GM12872 (cell line): ENCODE measurements at regions not wholly inside any gene's neighbourhood (a gene's known extent, or its start where the extent isn't known, plus 50 kb on each side); places are given as distances from the start of the nearest gene placed in this dataset.

Experiments used
- TF ChIP-seq, protein P1 (sequence below): IDR thresholded peaks from 3 replicates; pipeline ENCODE4 v1.5.1; 2011; ENCODE audit warnings: low read depth, mild to moderate bottlenecking, low read length, moderate library complexity; ENCODE audit not compliant: insufficient read depth

DNA sequence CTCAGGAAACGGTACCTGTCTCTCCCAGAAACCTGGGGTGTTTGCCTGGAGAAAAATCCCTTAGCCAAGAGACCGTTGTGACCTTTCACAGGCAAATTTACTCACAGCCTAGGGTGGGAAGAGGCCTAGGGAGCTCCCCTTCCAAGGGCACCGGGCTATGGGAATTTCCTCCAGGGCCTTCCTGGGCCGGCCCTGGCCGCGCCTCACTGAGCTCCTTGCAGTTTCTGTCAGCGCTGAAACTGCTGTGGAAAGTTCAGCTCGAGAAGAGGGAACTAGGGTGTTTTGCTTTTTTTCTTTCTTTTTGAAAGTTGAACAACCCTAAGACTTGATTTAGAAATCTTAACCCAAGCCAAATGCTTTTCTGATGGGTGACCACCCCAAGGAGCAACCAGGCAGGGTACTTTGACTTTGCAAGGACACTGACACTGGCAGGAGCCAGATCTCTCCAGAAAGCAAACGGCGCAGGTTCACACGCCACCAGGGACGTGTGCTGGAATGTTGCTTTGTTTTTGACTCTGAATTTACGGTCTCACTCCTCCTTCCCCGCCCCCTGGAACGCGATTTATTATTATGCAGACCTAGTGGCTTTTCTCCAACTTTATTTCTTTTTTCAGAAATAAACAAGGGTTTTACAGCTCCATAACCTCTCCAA, 229.6 kb upstream of the JUN start:
- TF ChIP-seq, protein P1, sequence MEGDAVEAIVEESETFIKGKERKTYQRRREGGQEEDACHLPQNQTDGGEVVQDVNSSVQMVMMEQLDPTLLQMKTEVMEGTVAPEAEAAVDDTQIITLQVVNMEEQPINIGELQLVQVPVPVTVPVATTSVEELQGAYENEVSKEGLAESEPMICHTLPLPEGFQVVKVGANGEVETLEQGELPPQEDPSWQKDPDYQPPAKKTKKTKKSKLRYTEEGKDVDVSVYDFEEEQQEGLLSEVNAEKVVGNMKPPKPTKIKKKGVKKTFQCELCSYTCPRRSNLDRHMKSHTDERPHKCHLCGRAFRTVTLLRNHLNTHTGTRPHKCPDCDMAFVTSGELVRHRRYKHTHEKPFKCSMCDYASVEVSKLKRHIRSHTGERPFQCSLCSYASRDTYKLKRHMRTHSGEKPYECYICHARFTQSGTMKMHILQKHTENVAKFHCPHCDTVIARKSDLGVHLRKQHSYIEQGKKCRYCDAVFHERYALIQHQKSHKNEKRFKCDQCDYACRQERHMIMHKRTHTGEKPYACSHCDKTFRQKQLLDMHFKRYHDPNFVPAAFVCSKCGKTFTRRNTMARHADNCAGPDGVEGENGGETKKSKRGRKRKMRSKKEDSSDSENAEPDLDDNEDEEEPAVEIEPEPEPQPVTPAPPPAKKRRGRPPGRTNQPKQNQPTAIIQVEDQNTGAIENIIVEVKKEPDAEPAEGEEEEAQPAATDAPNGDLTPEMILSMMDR, result no peak

DNA sequence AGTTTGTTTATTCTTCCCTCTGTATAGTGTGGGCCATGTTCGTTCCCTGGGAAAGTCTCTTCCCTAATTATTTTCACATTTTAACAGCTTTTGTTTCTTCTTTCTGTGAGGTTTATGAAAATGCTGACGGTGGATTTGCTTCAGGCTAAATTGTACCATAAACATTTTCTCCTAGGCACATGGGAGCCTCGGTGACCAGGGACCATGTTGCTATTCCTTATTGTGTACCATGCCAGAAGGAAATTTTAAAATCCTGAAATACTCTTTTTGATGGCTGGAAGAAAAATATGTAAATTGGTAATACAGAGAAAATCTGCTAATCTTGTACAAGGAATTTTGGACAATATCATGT, 230.1 kb upstream of the JUN start:
- TF ChIP-seq, protein P1, result no peak

DNA sequence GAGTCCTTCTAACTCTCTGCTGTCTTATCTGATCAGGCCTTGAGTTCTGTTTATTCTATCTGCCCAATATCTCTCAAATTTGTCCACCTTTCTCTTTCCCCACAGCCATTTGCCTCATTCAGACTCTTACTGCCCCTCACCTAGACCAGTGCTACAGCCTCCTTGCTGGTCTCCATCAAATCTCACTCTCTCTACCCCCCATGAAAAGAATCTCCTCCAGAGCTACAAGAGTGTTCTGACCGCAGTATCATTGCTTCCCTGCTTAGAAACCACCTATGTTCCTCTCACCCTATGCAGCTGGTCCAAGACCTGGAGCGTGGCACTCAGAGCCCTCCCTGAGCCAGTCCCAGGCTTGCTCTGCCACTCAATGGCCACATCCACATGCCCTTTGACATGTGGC, 231.0 kb upstream of the JUN start:
- TF ChIP-seq, protein P1, result no peak

DNA sequence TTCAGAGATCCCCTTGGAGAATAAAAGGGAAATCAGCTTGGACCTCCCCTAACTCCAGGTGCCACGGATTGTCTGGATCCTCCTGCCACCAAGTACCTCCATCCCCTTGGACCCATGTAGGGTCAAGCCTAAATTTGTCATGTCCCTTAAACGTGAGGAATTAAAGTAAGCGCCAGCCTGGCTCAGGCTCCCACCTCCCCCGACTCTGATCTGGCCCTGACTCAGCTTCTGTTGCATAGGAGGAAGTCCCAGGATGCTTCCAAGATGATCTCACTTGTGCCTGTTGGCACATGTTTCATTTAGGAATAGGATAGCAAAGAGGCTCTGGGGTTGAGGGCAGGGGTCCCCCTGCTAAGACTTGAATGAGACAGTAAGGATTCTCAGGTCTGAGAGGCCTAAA, 231.9 kb upstream of the JUN start:
- TF ChIP-seq, protein P1, result no peak

DNA sequence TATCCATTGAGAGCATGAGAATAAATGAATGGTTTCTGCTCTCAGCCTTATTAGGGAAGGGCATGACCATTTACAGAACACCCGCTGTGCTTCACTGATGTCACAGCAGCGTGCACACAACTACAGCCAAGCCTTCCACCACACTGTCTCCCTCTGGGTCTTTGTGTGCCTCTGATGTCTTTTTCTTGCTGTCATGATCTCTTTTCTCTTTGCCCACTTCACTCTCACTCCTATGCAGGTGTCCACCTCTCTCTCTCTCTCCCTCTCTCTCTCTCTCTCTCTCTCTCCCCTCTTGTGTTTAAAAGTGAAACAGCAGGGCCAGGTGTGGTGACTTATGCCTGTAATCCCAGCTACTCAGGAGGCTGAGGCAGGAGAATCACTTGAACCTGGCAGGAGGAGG, 232.5 kb upstream of the JUN start:
- TF ChIP-seq, protein P1, result 0 out of 3 replicates have a peak, but pooled peaks have one; percentile 18

DNA sequence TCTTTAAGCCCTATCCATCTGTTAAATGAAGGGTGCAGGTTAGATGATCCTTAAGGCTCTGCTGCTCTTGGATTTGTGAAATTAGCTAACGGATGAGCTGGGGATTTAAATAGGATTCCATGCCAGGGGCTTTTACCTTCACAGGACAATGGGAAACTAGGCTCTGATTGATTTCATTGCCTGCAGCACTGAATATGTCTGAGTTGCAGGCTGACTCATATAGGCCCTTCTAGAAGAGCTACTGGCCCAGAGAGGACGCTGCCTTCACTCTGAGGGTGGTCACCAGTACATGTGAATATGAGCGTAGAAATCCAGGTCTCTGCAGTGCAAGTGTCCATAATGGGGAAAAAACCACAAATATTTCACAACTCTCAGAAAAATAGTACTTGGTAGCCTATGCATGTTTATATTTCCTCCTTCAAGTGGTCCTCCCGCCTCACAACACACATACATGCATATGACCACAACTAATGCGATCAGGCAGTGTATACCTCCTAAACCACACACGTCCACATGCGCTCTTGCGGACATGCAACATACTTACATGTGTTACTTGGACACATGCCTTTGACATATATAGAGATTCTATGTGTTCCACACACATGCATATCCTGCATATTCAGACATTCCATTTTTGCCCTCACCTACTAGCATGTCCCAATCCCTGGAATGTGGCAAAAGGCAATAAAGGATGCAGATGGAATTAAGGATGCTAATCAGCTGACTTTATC, 233.8 kb upstream of the JUN start:
- TF ChIP-seq, protein P1, result no peak

DNA sequence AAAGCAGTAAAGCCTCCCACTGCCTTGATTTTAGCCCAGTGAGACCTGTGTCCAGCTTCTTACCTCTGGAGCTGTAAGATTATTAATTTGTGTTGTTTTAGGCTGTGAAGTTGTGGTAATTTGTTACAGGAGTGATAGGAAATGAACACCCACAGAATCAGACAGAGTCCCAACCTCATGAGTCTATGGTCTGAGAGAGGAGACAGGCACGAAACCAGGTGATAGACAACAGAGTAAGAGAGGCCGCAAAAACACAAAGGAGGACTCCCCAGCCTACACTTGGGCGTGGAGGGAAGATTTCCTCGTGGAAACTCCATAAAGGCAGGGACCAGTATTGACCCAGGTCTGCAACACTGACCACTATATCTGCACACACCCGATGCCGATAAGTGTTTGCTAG, 234.6 kb upstream of the JUN start:
- TF ChIP-seq, protein P1, result no peak
